HG03045 (cell line): ENCODE measurements at regions not wholly inside any gene's neighbourhood (a gene's known extent, or its start where the extent isn't known, plus 50 kb on each side); places are given as distances from the start of the nearest gene placed in this dataset.

Source experiments
- ATAC-seq: cut with Tn5 transposase; IDR thresholded peaks from one replicate; pipeline ENCODE4 v1.9.1; 2021; ENCODE audit warnings: mild to moderate bottlenecking, moderate library complexity; ENCODE audit not compliant: unreplicated experiment

GRCh38 chr5:74174366-74174765, 466.2 kb downstream of the ENC1 start:
- no peak for ATAC-seq

- ATAC-seq = no peak
Observed at GRCh38 chr5:74173665-74174064, 466.9 kb downstream of the ENC1 start.

- no peak for ATAC-seq
Observed at GRCh38 chr5:74173241-74173640, 467.3 kb downstream of the ENC1 start.

- ATAC-seq = no peak
Observed at GRCh38 chr5:74169701-74170100, 470.8 kb downstream of the ENC1 start.

- ATAC-seq = no peak
Observed at GRCh38 chr5:74167930-74168315, 472.6 kb downstream of the ENC1 start.

- no peak for ATAC-seq
Observed at GRCh38 chr5:74167206-74167929, 473.2 kb downstream of the ENC1 start.

- ATAC-seq = no peak
Observed at GRCh38 chr5:74166064-74166463, 474.5 kb downstream of the ENC1 start.

- no peak for ATAC-seq
Observed at GRCh38 chr5:74164725-74165235, 475.7 kb downstream of the ENC1 start.

- ATAC-seq = no peak
Observed at GRCh38 chr5:74162524-74162923, 478.0 kb downstream of the ENC1 start.

GRCh38 chr5:74161170-74161569, 479.4 kb downstream of the ENC1 start:
- no peak for ATAC-seq

GRCh38 chr5:74156728-74157383, 483.7 kb downstream of the ENC1 start:
- no peak for ATAC-seq

GRCh38 chr5:74155501-74155900, 485.0 kb downstream of the ENC1 start:
- no peak for ATAC-seq

GRCh38 chr5:74154526-74154925, 486.0 kb downstream of the ENC1 start:
- ATAC-seq = no peak

GRCh38 chr5:74153255-74153790, 487.2 kb downstream of the ENC1 start:
- ATAC-seq = no peak

- no peak for ATAC-seq
Observed at GRCh38 chr5:74152625-74153254, 487.8 kb downstream of the ENC1 start.

GRCh38 chr5:74152136-74152535, 488.4 kb downstream of the ENC1 start:
- ATAC-seq = no peak

- ATAC-seq = no peak
Observed at GRCh38 chr5:74149395-74149794, 491.1 kb downstream of the ENC1 start.

GRCh38 chr5:74148321-74148720, 492.2 kb downstream of the ENC1 start:
- ATAC-seq = no peak

- ATAC-seq = no peak
Observed at GRCh38 chr5:74146796-74147195, 493.7 kb downstream of the ENC1 start.

- ATAC-seq = no peak
Observed at GRCh38 chr5:74145951-74146350, 494.6 kb downstream of the ENC1 start.

GRCh38 chr5:74143721-74144330, 496.7 kb downstream of the ENC1 start:
- ATAC-seq = no peak
